HG03460 (cell line): ENCODE measurements at regions not wholly inside any gene's neighbourhood (a gene's known extent, or its start where the extent isn't known, plus 50 kb on each side); places are given as distances from the start of the nearest gene placed in this dataset.

Experiments
- ATAC-seq: cut with Tn5 transposase; IDR thresholded peaks from one replicate; pipeline ENCODE4 v1.9.1; 2021; ENCODE audit not compliant: unreplicated experiment

- ATAC-seq = no peak
Observed at GRCh38 chr9:115914291-115914690, 239.3 kb upstream of the PAPPA start.

GRCh38 chr9:115921301-115921700 is 232.3 kb upstream of the PAPPA start:
- no peak for ATAC-seq

DNA sequence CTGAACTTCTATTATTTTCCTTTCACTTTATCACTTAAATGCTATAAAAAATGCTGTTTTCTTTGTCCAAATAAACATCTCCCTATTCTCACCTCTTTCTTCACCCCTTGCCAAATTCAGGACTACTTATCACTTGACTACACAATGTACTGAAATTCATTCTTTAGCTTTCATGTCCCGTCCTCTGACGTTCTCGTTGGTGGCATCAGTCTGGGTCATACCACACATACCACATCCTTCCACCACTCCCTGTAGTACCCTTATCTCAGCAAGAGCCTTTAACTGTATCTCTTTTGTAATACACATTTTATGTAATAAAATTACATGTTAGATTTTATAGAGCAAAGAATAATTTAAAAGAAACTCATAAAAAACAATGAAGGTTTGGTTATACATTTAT is 231.1 kb upstream of the PAPPA start:
- no peak for ATAC-seq

DNA sequence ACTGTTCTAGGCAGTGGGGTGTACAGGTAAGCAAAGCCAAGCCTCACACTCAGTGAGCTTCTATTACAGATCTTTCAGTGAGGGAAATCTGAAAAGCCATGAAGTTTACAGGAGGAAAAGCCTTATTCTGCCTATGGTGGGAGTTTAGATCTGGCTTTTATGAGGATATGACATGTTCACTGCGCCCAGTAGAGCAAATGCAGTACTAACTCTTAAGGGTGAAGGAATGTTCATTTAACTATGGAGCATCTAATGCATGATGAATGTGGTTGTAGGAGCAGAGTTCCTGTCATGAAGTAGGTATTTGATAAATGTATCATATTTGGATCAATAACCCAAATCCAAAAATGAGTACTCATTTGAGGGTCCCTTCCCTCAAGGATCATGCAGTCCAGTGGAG is 230.2 kb upstream of the PAPPA start:
- no peak for ATAC-seq

GRCh38 chr9:115923903-115924668 is 229.5 kb upstream of the PAPPA start:
- ATAC-seq = no peak

- no peak for ATAC-seq
Observed at GRCh38 chr9:115924669-115924987, 229.0 kb upstream of the PAPPA start.

DNA sequence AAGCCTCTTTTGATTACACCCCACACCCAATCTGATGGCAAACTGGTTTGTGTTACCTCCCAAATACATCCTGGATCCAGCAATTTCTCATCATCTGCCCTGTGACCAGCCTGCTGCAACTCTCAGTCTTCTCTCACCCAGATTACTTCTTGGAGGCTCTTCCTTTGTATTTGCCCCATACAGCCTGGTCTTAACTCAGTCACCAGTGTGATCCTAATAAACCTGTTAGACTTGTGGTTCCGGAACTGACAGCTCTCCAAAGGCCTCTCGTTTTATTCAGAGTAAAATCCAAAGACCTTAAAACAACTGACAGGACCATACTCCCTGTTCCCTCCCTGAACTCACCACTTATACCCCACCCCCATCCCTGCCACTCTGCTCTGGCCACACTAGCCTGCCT is 228.2 kb upstream of the PAPPA start:
- no peak for ATAC-seq

GRCh38 chr9:115930472-115930871 is 223.1 kb upstream of the PAPPA start:
- no peak for ATAC-seq

DNA sequence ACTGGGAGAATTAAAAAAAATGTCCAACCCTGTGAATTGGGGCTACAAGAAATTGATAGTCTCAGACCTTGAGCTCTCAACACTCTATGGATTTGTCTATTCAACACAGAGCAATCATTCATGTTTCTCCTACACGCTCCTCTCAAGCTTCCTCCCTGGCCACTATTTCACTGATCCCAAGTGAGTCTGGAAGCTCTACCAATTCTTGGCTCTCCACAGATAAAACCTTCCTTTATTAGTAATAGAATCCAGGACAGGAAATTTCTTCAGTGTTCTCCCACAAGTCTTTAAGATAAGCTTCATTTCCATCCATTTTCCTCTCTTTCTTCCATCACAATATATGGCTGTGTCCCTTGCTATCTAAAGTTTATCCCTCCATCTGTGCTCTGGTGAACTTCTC is 215.1 kb upstream of the PAPPA start:
- no peak for ATAC-seq

DNA sequence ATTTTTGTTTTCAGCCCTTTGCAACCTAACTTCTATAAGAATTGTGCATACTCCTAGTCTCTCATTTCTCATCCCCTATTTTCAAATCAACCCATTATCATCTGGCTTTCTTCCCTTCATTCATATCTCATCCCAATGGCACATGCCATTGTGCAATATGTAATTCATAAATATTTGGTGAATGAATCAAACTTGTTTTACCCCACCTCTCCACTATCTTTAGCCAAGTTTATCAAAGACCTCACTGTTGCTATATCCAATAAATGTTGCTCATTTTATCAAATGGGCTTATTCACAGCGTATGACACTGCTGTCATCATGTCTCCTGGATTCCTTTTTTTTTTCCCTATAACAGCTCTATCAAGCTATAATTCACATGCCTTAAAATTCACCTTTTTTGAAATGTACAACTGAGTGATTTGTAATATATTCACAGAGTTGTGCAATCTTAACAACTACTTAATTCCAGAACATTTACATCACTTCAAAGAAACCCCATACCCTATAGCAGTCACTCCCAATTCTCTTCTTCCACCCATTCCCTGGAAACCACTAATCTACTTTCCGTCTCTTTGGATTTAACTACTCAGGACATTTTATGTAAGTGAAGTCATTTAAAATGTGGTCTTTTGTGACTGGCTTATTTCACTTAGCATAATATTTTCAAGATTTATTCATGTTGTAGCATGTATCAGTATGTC is 214.4 kb upstream of the PAPPA start:
- no peak for ATAC-seq

DNA sequence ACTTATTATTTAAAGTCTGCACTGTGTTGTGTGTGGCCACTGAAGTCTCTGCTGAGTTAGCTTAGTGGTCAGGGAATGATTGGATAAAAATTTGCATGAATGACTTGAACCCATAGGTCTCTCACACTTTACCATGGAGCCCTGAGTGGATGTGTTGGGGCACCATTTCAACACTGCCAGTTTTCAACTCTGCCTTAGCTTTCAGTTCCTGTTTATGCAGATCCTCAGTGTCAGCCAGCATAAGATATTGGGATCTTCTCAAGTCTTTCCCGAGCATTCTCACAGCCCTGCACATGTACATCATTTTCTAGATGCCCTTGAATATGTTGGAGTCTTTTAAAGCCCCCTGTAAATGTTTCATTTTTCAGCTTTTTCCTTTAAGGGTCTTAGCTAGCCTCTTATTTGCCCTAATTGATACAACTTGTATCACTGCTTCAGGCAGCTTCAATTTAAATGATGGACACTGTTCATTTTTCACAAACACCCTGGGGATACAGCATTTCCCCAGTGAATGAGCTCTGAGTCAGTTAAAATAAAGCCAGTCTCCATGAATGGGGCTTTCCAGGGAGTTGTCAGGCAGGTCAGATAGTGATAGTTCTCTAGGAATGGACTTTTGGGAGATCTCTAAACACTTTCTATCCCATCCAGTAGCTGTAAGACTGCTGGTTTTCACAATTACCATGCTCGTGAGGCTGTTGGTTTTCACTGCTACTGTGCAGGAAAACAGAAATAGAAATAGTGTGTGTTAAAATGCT is 211.9 kb upstream of the PAPPA start:
- no peak for ATAC-seq

GRCh38 chr9:115943431-115944165 is 210.0 kb upstream of the PAPPA start:
- ATAC-seq = no peak

- ATAC-seq = no peak
Observed at GRCh38 chr9:115944166-115944948, 209.2 kb upstream of the PAPPA start.

GRCh38 chr9:115945009-115945431 is 208.6 kb upstream of the PAPPA start:
- no peak for ATAC-seq

DNA sequence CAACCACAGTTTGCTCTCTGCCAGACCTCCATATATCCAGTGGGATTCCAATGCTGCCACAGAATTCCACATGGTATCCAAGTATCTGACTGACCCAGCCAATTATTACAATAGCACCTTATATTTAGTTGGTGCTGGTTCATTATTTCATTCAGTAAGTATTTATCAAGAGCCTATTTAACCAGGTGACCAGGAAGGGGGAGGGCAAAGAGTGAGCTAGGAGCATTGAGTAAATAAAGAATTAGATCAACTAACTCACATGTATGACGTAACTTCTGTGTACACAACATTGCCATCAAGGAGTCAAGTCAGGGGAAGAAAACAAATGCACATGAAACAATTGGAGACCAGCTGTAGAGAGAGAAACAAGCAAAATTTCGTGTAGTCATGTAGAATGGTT is 207.1 kb upstream of the PAPPA start:
- ATAC-seq = no peak

DNA sequence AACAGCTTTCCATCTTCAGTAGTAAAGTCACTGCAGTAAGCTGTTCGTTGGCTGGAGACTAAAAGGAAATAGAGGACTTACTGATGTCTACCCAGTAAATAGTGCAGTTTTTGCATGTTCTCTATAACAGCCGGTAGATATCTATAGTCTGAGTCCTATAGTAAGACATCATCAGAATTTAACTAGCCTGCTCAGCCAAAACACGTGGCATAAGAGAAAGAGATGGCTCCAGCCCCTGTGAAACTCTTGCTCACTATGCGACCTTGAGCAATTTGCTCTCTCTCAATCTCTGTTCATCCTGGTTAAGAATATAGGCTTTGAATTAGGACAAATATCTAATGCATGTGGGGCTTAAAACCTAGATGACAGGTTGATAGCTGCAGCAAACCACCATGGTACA is 201.6 kb upstream of the PAPPA start:
- no peak for ATAC-seq

DNA sequence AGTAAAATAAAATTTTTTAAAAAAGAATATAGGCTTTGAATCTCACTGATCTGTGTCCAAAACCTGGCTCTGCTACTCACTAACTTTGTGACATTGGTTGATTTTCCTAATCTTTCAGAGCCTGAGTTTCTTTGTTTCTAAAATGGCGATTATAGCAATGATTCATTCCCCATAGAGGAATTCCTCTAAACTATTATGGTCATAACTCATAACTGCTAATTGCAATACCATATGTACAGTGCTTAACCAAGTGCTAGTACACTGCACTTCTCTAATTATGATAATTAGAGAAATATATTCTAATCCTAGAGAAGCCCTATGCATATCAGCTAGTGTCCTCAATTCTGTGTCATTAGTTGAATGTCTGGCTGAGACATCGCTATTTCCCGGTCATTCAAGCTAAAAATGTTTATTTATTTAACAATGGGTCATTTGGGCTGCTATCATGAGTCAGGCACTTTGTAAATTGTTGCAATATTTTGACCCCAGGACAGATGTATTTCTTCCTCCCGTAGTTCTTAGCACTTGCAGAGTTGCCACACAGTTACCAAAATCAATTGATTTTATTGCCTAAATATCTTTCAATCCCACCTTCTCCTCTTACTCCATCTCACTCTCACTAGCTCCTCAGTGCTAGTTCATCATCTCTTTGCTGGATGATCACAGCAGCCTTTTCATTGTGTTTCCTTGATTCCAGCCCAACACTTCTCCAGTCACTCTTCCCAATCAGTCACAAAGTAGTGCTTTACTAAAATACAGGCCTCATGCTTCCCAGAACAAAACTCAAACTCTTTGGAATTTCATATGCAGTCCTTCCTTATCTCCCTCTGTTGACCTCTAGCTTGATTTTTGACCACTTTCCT is 200.9 kb upstream of the PAPPA start:
- no peak for ATAC-seq

DNA sequence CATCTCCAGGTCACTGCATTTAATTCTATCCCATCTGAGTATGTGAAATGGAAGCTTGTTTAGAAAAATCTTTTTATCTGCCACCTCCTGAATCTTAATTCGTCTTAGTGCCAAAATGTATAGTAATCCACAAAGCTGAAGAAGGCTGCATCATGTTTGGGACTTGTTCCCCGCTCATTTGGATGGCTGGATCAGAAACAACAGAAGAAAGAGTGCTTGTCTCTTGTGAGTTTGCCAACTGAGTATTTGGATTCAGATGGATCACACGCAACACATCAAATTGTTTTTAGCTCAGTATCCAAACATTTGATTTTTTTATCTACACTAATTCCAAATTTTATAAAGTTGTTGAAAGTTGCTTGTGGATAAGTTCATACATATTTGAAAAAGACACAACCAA is 197.2 kb upstream of the PAPPA start:
- ATAC-seq = no peak

- ATAC-seq = no peak
Observed at GRCh38 chr9:115957585-115957984, 196.0 kb upstream of the PAPPA start.
